ENCODE measurements at regions not wholly inside any gene's neighbourhood (a gene's known extent, or its start where the extent isn't known, plus 50 kb on each side); places are given as distances from the start of the nearest gene placed in this dataset.

GRCh38 chr10:57186201-57186600, 825.1 kb upstream of the ZWINT start:
- Histone ChIP-seq H3K4me3 (no peak overlapping the region), H3K4me1 (no peaks in the 10 kb centered on the region), H3K27ac (no peak overlapping the region), H3K9me3 (no peaks in the 10 kb centered on the region), H3K36me3 (no peaks in the 10 kb centered on the region), H3K27me3 (no peaks in the 10 kb centered on the region)
- intact Hi-C loops (cut with DNase I) = no loop called here
- WGBS, 2 donors = 55 to 79% methylated on average over 1 of the region's 1 CpG
- no peak for DNase-seq
- TF ChIP-seq CTCF (IDR thresholded peaks at IDR 0.05) (no peak), POLR2A (IDR thresholded peaks at IDR 0.05) (no peak)

GRCh38 chr10:57169597-57169996, 808.5 kb upstream of the ZWINT start:
- Histone ChIP-seq H3K27me3 (no peaks in the 10 kb centered on the region), H3K27ac (no peak overlapping the region), H3K4me1 (no peaks in the 10 kb centered on the region), H3K36me3 (no peaks in the 10 kb centered on the region), H3K4me3 (no peak overlapping the region), H3K9me3 (no peaks in the 10 kb centered on the region)
- WGBS, 2 donors = 0% methylated on average over 1 of the region's 1 CpG
- no peak for DNase-seq
- no peak for TF ChIP-seq CTCF (IDR thresholded peaks at IDR 0.05)
- no peak for TF ChIP-seq POLR2A (IDR thresholded peaks at IDR 0.05)
- intact Hi-C loops (cut with DNase I) = no loop called here

- H3K4me1 ChIP-seq = no peaks in the 10 kb centered on the region
- no peak overlapping the region for H3K4me3 ChIP-seq
- no peak overlapping the region for H3K27ac ChIP-seq
- H3K27me3 ChIP-seq = no peaks in the 10 kb centered on the region
- no peaks in the 10 kb centered on the region for H3K36me3 ChIP-seq
- intact Hi-C loops (cut with DNase I) = no loop called here
- DNase-seq = no peak
- H3K9me3 ChIP-seq = no peaks in the 10 kb centered on the region
- WGBS, 2 donors = 18 to 30% methylated on average over 4 of the region's 4 CpGs
- TF ChIP-seq CTCF (IDR thresholded peaks at IDR 0.05) (no peak), POLR2A (IDR thresholded peaks at IDR 0.05) (no peak)
Observed at GRCh38 chr10:57168611-57169240, 807.7 kb upstream of the ZWINT start.

GRCh38 chr10:57165671-57166070, 804.6 kb upstream of the ZWINT start:
- Histone ChIP-seq H3K27ac (no peak overlapping the region), H3K4me3 (no peak overlapping the region), H3K9me3 (no peaks in the 10 kb centered on the region), H3K4me1 (no peaks in the 10 kb centered on the region), H3K36me3 (no peaks in the 10 kb centered on the region), H3K27me3 (no peaks in the 10 kb centered on the region)
- intact Hi-C loops (cut with DNase I) = no loop called here
- TF ChIP-seq POLR2A (IDR thresholded peaks at IDR 0.05) = no peak
- TF ChIP-seq CTCF (IDR thresholded peaks at IDR 0.05) = no peak
- 65 to 81% methylated on average over 1 to 2 of the region's 2 CpGs for WGBS, 2 donors
- no peak for DNase-seq

GRCh38 chr10:57162231-57162630, 801.2 kb upstream of the ZWINT start:
- 64 to 78% methylated on average over 4 of the region's 4 CpGs for WGBS, 2 donors
- H3K4me1 ChIP-seq = no peaks in the 10 kb centered on the region
- H3K27ac ChIP-seq = no peak overlapping the region
- TF ChIP-seq CTCF (IDR thresholded peaks at IDR 0.05) = no peak
- no peak for TF ChIP-seq POLR2A (IDR thresholded peaks at IDR 0.05)
- no peak overlapping the region for H3K4me3 ChIP-seq
- intact Hi-C loops (cut with DNase I) = no loop called here
- H3K27me3 ChIP-seq = no peaks in the 10 kb centered on the region
- no peaks in the 10 kb centered on the region for H3K36me3 ChIP-seq
- DNase-seq = no peak
- no peaks in the 10 kb centered on the region for H3K9me3 ChIP-seq

All from esophagus squamous epithelium (tissue), 5 donors.